ENCODE measurements at regions not wholly inside any gene's neighbourhood (a gene's known extent, or its start where the extent isn't known, plus 50 kb on each side); places are given as distances from the start of the nearest gene placed in this dataset.

DNA sequence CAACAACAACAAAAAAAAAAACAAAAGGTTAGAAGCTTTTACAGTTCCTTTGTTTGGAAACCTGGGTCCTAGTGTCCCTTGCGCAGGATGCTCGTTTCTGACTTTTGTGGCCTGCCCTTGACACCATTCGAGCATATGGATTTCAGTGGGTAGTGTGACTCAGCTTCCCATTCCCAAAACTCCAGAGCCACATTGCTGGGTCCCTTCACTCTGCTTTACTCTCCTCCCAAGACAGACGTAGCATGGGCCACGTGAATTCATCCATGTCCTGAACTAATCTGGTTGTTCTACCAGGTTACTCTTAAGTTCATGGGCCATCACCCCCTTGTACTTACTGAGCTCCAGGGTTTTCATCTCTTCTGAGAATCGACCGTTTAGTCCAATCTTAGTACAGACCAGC is 68.0 kb upstream of the MAX start:
- no peak for ATAC-seq (ENCODE audit: insufficient read depth, low read depth)
- H3K27ac ChIP-seq (ENCODE audit: low read length) = no peak overlapping the region

DNA sequence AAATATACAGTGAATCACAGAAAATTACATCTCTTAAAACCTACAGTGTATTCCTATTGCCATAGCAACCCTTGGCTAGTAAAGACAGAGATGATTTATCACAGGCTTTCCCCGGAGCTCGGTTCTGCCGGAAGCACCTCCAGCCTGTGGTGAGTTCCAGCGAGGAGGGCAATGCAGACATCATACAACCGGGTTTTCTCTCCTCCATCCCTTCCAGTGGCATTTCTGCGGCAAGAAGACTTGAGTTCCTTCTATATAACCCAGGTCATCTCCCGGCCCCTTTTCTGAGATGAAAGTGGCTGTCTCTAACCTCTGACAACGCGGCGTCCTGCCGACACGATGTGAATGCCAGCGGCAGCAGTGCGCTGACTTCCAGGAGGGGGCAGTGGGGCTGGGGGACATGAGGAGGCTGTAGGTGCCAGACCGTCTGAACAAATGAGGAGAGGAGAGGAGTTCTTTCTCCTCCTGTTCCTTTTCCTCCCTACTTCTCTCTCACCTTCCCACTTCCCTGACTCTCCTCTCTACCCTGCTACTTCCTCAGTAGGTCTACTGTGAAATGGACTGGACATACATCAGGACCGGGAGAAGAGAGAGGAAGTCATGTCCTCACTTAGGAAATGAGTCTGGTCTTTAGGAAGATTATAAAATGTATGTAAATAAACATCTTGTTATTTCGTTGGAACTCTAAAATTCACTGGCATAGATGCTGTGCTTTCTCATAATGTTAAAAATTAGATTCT is 68.6 kb upstream of the MAX start:
- peak; percentile 63 for DNase-seq
- Histone ChIP-seq H3K79me2 (ENCODE audit: insufficient read depth, low read length) (no peaks in the 10 kb centered on the region), H3K9me3 (ENCODE audit: insufficient read depth, low read length, severe bottlenecking) (no peaks in the 10 kb centered on the region), H4K20me1 (ENCODE audit: insufficient read depth, low read length) (no peaks in the 10 kb centered on the region), H3K27ac (ENCODE audit: low read length) (peak overlapping the region; percentile 19; the same call in 1 of the 2 replicates), H2AFZ (ENCODE audit: low read depth, low read length) (peak overlapping the region; percentile 74), H3K4me1 (ENCODE audit: insufficient read depth, low read length) (peaks cover 12% of the 10 kb centered on the region), H3K9ac (ENCODE audit: low read depth, low read length) (peak overlapping the region; percentile 20), H3K4me3 (ENCODE audit: low read depth in 1 of 2, low read length in 2 of 2) (peak overlapping the region in 1 of 2 experiments; percentile 50; a peak in 2 of 4 replicates), H3K27me3 (ENCODE audit: insufficient read depth, low read length, poor library complexity) (no peaks in the 10 kb centered on the region), H3K36me3 (ENCODE audit: insufficient read depth, low read length) (no peaks in the 10 kb centered on the region), H3K4me2 (ENCODE audit: insufficient read depth, low read length) (peak overlapping the region; percentile 56)
- no peak for TF ChIP-seq EZH2 (IDR thresholded peaks at IDR 0.05; ENCODE audit: borderline replicate concordance, low read depth, low read length, severe bottlenecking)
- TF ChIP-seq, protein P1, sequence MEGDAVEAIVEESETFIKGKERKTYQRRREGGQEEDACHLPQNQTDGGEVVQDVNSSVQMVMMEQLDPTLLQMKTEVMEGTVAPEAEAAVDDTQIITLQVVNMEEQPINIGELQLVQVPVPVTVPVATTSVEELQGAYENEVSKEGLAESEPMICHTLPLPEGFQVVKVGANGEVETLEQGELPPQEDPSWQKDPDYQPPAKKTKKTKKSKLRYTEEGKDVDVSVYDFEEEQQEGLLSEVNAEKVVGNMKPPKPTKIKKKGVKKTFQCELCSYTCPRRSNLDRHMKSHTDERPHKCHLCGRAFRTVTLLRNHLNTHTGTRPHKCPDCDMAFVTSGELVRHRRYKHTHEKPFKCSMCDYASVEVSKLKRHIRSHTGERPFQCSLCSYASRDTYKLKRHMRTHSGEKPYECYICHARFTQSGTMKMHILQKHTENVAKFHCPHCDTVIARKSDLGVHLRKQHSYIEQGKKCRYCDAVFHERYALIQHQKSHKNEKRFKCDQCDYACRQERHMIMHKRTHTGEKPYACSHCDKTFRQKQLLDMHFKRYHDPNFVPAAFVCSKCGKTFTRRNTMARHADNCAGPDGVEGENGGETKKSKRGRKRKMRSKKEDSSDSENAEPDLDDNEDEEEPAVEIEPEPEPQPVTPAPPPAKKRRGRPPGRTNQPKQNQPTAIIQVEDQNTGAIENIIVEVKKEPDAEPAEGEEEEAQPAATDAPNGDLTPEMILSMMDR (IDR thresholded peaks at IDR 0.05; ENCODE audit: borderline replicate concordance, extremely low read depth, low read length, poor library complexity, severe bottlenecking) = peak; percentile 63
- ATAC-seq (ENCODE audit: insufficient read depth, low read depth) = peak; percentile 85

More for the DNA sequence above, 68.0 kb upstream of the MAX start:
- Histone ChIP-seq H3K36me3 (ENCODE audit: insufficient read depth, low read length) (no peaks in the 10 kb centered on the region), H3K27me3 (ENCODE audit: insufficient read depth, low read length, poor library complexity) (no peaks in the 10 kb centered on the region), H3K9me3 (ENCODE audit: insufficient read depth, low read length, severe bottlenecking) (no peaks in the 10 kb centered on the region), H3K4me2 (ENCODE audit: insufficient read depth, low read length) (peak overlapping the region; percentile 56; the same call in 1 of the 2 replicates), H2AFZ (ENCODE audit: low read depth, low read length) (peak overlapping the region; percentile 74; the same call in 1 of the 2 replicates), H3K4me1 (ENCODE audit: insufficient read depth, low read length) (peaks cover 12% of the 10 kb centered on the region), H4K20me1 (ENCODE audit: insufficient read depth, low read length) (no peaks in the 10 kb centered on the region), H3K4me3 (ENCODE audit: low read depth in 1 of 2, low read length in 2 of 2) (no peak overlapping the region), H3K79me2 (ENCODE audit: insufficient read depth, low read length) (no peaks in the 10 kb centered on the region), H3K9ac (ENCODE audit: low read depth, low read length) (no peak overlapping the region)
- TF ChIP-seq, protein P1 (IDR thresholded peaks at IDR 0.05; ENCODE audit: borderline replicate concordance, extremely low read depth, low read length, poor library complexity, severe bottlenecking) = no peak
- no peak for TF ChIP-seq EZH2 (IDR thresholded peaks at IDR 0.05; ENCODE audit: borderline replicate concordance, low read depth, low read length, severe bottlenecking)
- no peak for DNase-seq

DNA sequence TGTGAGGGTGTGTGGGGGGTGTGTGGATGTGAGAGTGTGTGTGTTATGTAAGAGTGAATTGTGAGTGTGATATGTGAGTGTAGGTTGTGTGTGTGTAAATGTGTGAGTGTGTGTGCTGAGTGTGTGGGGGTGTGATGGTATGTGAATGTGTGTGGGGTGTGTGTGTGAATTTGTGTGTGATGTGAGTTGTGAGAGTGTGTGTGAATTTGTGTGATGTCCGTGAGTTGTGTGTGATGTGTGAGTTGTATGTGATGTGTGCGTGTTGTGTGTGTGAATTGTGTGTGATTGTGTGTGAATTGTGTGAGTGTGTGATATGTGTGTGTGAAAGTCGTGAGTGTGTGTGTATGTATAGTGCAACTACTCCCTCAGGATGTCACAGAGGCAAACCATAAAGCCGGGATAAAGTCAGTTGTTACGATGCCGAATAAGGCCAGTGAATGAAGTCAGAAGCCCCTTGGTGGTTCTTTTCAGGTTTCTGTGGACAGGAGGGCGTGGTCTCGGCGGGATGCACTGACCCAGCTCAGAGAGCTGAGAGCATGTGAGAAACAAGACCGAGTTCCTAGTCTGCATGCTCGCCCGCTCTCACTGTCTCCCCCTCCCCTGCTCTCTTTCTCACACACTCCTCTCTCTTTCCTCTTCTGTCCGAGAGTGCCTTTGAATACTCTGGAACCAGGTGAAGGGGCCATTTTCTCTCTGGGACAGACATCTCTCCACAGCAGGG is 71.8 kb upstream of the MAX start:
- Histone ChIP-seq H3K9me3 (ENCODE audit: insufficient read depth, low read length, severe bottlenecking) (no peaks in the 10 kb centered on the region), H3K36me3 (ENCODE audit: insufficient read depth, low read length) (no peaks in the 10 kb centered on the region), H3K9ac (ENCODE audit: low read depth, low read length) (no peak overlapping the region), H3K27ac (ENCODE audit: low read length) (no peak overlapping the region), H3K27me3 (ENCODE audit: insufficient read depth, low read length, poor library complexity) (no peaks in the 10 kb centered on the region), H3K4me1 (ENCODE audit: insufficient read depth, low read length) (peaks cover 12% of the 10 kb centered on the region), H3K79me2 (ENCODE audit: insufficient read depth, low read length) (no peaks in the 10 kb centered on the region), H3K4me3 (ENCODE audit: low read depth in 1 of 2, low read length in 2 of 2) (no peak overlapping the region), H4K20me1 (ENCODE audit: insufficient read depth, low read length) (no peaks in the 10 kb centered on the region), H2AFZ (ENCODE audit: low read depth, low read length) (no peak overlapping the region), H3K4me2 (ENCODE audit: insufficient read depth, low read length) (no peak overlapping the region)
- ATAC-seq (ENCODE audit: insufficient read depth, low read depth) (no peak), DNase-seq (no peak)
- TF ChIP-seq, protein P1 (IDR thresholded peaks at IDR 0.05; ENCODE audit: borderline replicate concordance, extremely low read depth, low read length, poor library complexity, severe bottlenecking) = no peak
- no peak for TF ChIP-seq EZH2 (IDR thresholded peaks at IDR 0.05; ENCODE audit: borderline replicate concordance, low read depth, low read length, severe bottlenecking)

All from DND-41 (cell line).